ENCODE measurements at regions not wholly inside any gene's neighbourhood (a gene's known extent, or its start where the extent isn't known, plus 50 kb on each side); places are given as distances from the start of the nearest gene placed in this dataset.

DNA sequence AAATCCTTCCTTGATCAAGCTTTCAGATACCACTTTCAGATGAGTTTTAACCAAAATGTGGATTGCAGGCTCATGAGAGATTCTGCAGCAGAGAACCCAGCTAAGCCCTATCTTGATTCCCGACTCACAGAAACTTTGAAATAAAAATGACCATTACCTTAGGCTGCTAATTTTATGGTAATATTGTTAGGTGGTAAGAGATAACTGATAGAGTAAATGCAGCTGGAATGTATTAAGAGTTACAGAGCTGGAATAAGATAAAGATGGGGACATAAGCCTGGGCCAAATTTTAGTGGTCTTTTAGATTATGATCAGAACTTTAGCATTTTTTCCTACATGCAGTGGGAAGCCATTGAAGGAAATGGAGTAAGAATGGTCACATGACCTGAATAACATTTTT lies 1074.0 kb downstream of the CDH11 start:
- TF ChIP-seq, protein P1, sequence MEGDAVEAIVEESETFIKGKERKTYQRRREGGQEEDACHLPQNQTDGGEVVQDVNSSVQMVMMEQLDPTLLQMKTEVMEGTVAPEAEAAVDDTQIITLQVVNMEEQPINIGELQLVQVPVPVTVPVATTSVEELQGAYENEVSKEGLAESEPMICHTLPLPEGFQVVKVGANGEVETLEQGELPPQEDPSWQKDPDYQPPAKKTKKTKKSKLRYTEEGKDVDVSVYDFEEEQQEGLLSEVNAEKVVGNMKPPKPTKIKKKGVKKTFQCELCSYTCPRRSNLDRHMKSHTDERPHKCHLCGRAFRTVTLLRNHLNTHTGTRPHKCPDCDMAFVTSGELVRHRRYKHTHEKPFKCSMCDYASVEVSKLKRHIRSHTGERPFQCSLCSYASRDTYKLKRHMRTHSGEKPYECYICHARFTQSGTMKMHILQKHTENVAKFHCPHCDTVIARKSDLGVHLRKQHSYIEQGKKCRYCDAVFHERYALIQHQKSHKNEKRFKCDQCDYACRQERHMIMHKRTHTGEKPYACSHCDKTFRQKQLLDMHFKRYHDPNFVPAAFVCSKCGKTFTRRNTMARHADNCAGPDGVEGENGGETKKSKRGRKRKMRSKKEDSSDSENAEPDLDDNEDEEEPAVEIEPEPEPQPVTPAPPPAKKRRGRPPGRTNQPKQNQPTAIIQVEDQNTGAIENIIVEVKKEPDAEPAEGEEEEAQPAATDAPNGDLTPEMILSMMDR (optimal IDR thresholded peaks at IDR 0.05 in 1 of 3, IDR thresholded peaks at IDR 0.05 in 1 of 3, conservative IDR thresholded peaks at IDR 0.05 in 1 of 3; ENCODE audit: extremely low read depth in 1 of 3, insufficient read depth in 2 of 3, low read length in 3 of 3), result no peak
- no peak for TF ChIP-seq EZH2 (IDR thresholded peaks at IDR 0.05; ENCODE audit: low read length)

Measured in keratinocyte (primary cell).